ENCODE measurements at regions not wholly inside any gene's neighbourhood (a gene's known extent, or its start where the extent isn't known, plus 50 kb on each side); places are given as distances from the start of the nearest gene placed in this dataset.

DNA sequence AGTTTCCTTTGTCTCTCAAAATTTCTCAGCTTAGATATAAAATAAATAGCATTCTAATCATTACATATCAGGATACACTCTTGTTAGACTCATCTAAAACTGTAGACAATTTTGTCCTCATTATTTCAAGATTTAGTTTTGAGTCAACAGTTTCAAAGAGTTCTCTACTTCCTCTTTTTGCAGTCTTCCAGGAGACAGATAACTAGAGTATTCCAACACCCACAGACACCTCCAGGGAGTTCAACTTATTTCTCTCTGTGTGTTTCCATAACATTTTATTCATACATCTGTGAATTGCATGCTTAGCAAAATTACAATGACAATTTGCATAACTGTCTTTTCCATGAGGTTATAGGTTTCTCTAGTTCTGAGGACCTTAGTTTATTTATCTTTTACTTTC lies 166.6 kb upstream of the HNMT start:
- FAIRE-seq, result no peak
- no peak for DNase-seq (ENCODE audit: low read depth, low spot score)
- H4K20me1 ChIP-seq (ENCODE audit: control insufficient read depth, extremely low read depth, insufficient read depth, low read length), result no peaks in the 10 kb centered on the region
- no peaks in the 10 kb centered on the region for H3K36me3 ChIP-seq (ENCODE audit: control insufficient read depth in 2 of 2, extremely low read depth in 1 of 2, insufficient read depth in 2 of 2, low read length in 2 of 2)
- TF ChIP-seq, protein P1, sequence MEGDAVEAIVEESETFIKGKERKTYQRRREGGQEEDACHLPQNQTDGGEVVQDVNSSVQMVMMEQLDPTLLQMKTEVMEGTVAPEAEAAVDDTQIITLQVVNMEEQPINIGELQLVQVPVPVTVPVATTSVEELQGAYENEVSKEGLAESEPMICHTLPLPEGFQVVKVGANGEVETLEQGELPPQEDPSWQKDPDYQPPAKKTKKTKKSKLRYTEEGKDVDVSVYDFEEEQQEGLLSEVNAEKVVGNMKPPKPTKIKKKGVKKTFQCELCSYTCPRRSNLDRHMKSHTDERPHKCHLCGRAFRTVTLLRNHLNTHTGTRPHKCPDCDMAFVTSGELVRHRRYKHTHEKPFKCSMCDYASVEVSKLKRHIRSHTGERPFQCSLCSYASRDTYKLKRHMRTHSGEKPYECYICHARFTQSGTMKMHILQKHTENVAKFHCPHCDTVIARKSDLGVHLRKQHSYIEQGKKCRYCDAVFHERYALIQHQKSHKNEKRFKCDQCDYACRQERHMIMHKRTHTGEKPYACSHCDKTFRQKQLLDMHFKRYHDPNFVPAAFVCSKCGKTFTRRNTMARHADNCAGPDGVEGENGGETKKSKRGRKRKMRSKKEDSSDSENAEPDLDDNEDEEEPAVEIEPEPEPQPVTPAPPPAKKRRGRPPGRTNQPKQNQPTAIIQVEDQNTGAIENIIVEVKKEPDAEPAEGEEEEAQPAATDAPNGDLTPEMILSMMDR (optimal IDR thresholded peaks at IDR 0.05 in 1 of 3, IDR thresholded peaks at IDR 0.05 in 1 of 3, conservative IDR thresholded peaks at IDR 0.05 in 1 of 3; ENCODE audit: extremely low read depth in 1 of 3, insufficient read depth in 2 of 3, low read length in 3 of 3), result no peak
- TF ChIP-seq EZH2 (IDR thresholded peaks at IDR 0.05; ENCODE audit: low read length), result no peak
- H3K9ac ChIP-seq (ENCODE audit: control insufficient read depth, extremely low read depth, insufficient read depth, low read length), result no peak overlapping the region
- no peaks in the 10 kb centered on the region for H3K27me3 ChIP-seq (ENCODE audit: control insufficient read depth, extremely low read depth, insufficient read depth, low read length)
- no peaks in the 10 kb centered on the region for H3K4me1 ChIP-seq (ENCODE audit: control insufficient read depth, extremely low read depth, insufficient read depth, low read length)
- H3K79me2 ChIP-seq (ENCODE audit: control insufficient read depth, insufficient read depth, low read length), result no peaks in the 10 kb centered on the region
- H3K27ac ChIP-seq (ENCODE audit: control insufficient read depth, insufficient read depth, low read length), result no peak overlapping the region
- H3K9me3 ChIP-seq (ENCODE audit: control insufficient read depth, low read depth, low read length), result no peaks in the 10 kb centered on the region
- dilution Hi-C loops (cut with MboI; ENCODE audit: extremely low pct_ligation_motif_present, low sequenced_read_pairs), result no loop called here
- H3K9me1 ChIP-seq (ENCODE audit: control insufficient read depth, extremely low read depth, insufficient read depth, low read length), result no peaks in the 10 kb centered on the region
- H2AFZ ChIP-seq (ENCODE audit: control insufficient read depth, low read length), result no peak overlapping the region
- no peak overlapping the region for H3K4me2 ChIP-seq (ENCODE audit: control insufficient read depth, extremely low read depth, insufficient read depth, low read depth, low read length)
- no peak overlapping the region for H3K4me3 ChIP-seq (ENCODE audit: control insufficient read depth in 2 of 3, extremely low read depth in 1 of 3, insufficient read depth in 2 of 3, low read depth in 1 of 3, low read length in 3 of 3)

GRCh38 chr2:137799600-137799999 lies 164.7 kb upstream of the HNMT start:
- Histone ChIP-seq H3K27me3 (ENCODE audit: control insufficient read depth, extremely low read depth, insufficient read depth, low read length) (no peaks in the 10 kb centered on the region), H3K9ac (ENCODE audit: control insufficient read depth, extremely low read depth, insufficient read depth, low read length) (no peak overlapping the region), H4K20me1 (ENCODE audit: control insufficient read depth, extremely low read depth, insufficient read depth, low read length) (no peaks in the 10 kb centered on the region), H3K4me2 (ENCODE audit: control insufficient read depth, extremely low read depth, insufficient read depth, low read depth, low read length) (no peak overlapping the region), H3K4me3 (ENCODE audit: control insufficient read depth in 2 of 3, extremely low read depth in 1 of 3, insufficient read depth in 2 of 3, low read depth in 1 of 3, low read length in 3 of 3) (no peak overlapping the region), H3K36me3 (ENCODE audit: control insufficient read depth in 2 of 2, extremely low read depth in 1 of 2, insufficient read depth in 2 of 2, low read length in 2 of 2) (no peaks in the 10 kb centered on the region), H3K27ac (ENCODE audit: control insufficient read depth, insufficient read depth, low read length) (no peak overlapping the region), H3K9me3 (ENCODE audit: control insufficient read depth, low read depth, low read length) (no peaks in the 10 kb centered on the region), H2AFZ (ENCODE audit: control insufficient read depth, low read length) (no peak overlapping the region), H3K79me2 (ENCODE audit: control insufficient read depth, insufficient read depth, low read length) (no peaks in the 10 kb centered on the region), H3K9me1 (ENCODE audit: control insufficient read depth, extremely low read depth, insufficient read depth, low read length) (no peaks in the 10 kb centered on the region), H3K4me1 (ENCODE audit: control insufficient read depth, extremely low read depth, insufficient read depth, low read length) (no peaks in the 10 kb centered on the region)
- dilution Hi-C loops (cut with MboI; ENCODE audit: extremely low pct_ligation_motif_present, low sequenced_read_pairs), result no loop called here
- TF ChIP-seq, protein P1 (optimal IDR thresholded peaks at IDR 0.05 in 1 of 3, IDR thresholded peaks at IDR 0.05 in 1 of 3, conservative IDR thresholded peaks at IDR 0.05 in 1 of 3; ENCODE audit: extremely low read depth in 1 of 3, insufficient read depth in 2 of 3, low read length in 3 of 3), result no peak
- TF ChIP-seq EZH2 (IDR thresholded peaks at IDR 0.05; ENCODE audit: low read length), result no peak
- no peak for FAIRE-seq
- no peak for DNase-seq (ENCODE audit: low read depth, low spot score)

All from keratinocyte (primary cell).